Thyroid gland (tissue), 4 donors: ENCODE measurements at regions not wholly inside any gene's neighbourhood (a gene's known extent, or its start where the extent isn't known, plus 50 kb on each side); places are given as distances from the start of the nearest gene placed in this dataset.

Experiments used
- DNase-seq, 2 donors: peaks; one replicate each; pipeline ENCODE4 v3.0.0-alpha.2; 2019
- H3K27ac ChIP-seq, 3 donors: fragments of 200-600 bp; sonication (generic); 1 replicate in 2 of 3; 2 replicates in 1 of 3; pipeline ENCODE4 v1.5.1; 2016 to 2019; ENCODE audit warnings: mild to moderate bottlenecking in 1 of 3, moderate library complexity in 1 of 3
- H3K27me3 ChIP-seq: fragments of 200-600 bp; sonication (generic); one replicate; pipeline ENCODE4 v1.5.1; 2019
- H3K36me3 ChIP-seq, 2 donors: fragments of 200-600 bp; sonication (generic); one replicate each; pipeline ENCODE4 v1.5.1; 2016 to 2019
- H3K4me1 ChIP-seq, 2 donors: fragments of 200-600 bp; sonication (generic); one replicate each; pipeline ENCODE4 v1.5.1; 2017 to 2019
- H3K4me3 ChIP-seq, 3 donors: fragments of 200-600 bp; sonication (generic); replicated peaks in 1 of 3; 1 replicate in 2 of 3; 2 replicates in 1 of 3; pipeline ENCODE4 v1.5.1; 2016; ENCODE audit warnings: mild to moderate bottlenecking in 1 of 3
- H3K9me3 ChIP-seq: fragments of 200-600 bp; sonication (generic); one replicate; pipeline ENCODE4 v1.5.1; 2017
- CTCF ChIP-seq, 6 experiments: fragments of 200-600 bp in 3 of 6; fragments of 450-650 bp in 3 of 6; sonication (generic) in 3 of 6; IDR thresholded peaks; one replicate each; pipeline ENCODE4 v1.5.1; 2016 to 2019; ENCODE audit warnings: antibody characterized with exemption in 6 of 6, mild to moderate bottlenecking in 2 of 6, inconsistent platforms in 1 of 6, moderate library complexity in 1 of 6
- POLR2A ChIP-seq, 2 donors: fragments of 450-650 bp; IDR thresholded peaks; one replicate each; pipeline ENCODE4 v1.6.1; 2017; ENCODE audit warnings: antibody characterized with exemption in 2 of 2, mild to moderate bottlenecking in 2 of 2, moderate library complexity in 1 of 2
- WGBS, 2 donors: methylation state at CpG; one replicate each; pipeline ENCODE4 v1.1.5; 2017; 5-methylcytosine and 5-hydroxymethylcytosine counted together
- intact Hi-C: fragments of 100-400 bp; cut with DNase I; formaldehyde crosslinking; loops from one replicate; pipeline ENCODE4 v1.15.1; 2023

GRCh38 chr9:12614488-12614887 lies 78.7 kb upstream of the TYRP1 start:
- 68 to 70% methylated on average over 3 of the region's 3 CpGs for WGBS, 2 donors
- Histone ChIP-seq H3K4me3 (no peak overlapping the region), H3K4me1 (no peaks in the 10 kb centered on the region), H3K27ac (no peak overlapping the region), H3K9me3 (no peaks in the 10 kb centered on the region), H3K27me3 (no peaks in the 10 kb centered on the region), H3K36me3 (no peaks in the 10 kb centered on the region)
- TF ChIP-seq CTCF (IDR thresholded peaks at IDR 0.05) = no peak
- no peak for TF ChIP-seq POLR2A (IDR thresholded peaks at IDR 0.05)
- no peak for DNase-seq
- intact Hi-C loops = no loop called here

- Histone ChIP-seq H3K27me3 (no peaks in the 10 kb centered on the region), H3K4me1 (no peaks in the 10 kb centered on the region), H3K27ac (no peak overlapping the region), H3K9me3 (no peaks in the 10 kb centered on the region), H3K36me3 (no peaks in the 10 kb centered on the region), H3K4me3 (no peak overlapping the region)
- no peak for TF ChIP-seq POLR2A (IDR thresholded peaks at IDR 0.05)
- no peak for TF ChIP-seq CTCF (IDR thresholded peaks at IDR 0.05)
- 44 to 57% methylated on average over 2 of the region's 2 CpGs for WGBS, 2 donors
- no peak for DNase-seq
- intact Hi-C loops = no loop called here
Observed at GRCh38 chr9:12618956-12619355, 74.2 kb upstream of the TYRP1 start.

GRCh38 chr9:12625844-12626243 lies 67.3 kb upstream of the TYRP1 start:
- 85 to 87% methylated on average over 1 of the region's 1 CpG for WGBS, 2 donors
- no peak for DNase-seq
- no peak for TF ChIP-seq POLR2A (IDR thresholded peaks at IDR 0.05)
- no peak for TF ChIP-seq CTCF (IDR thresholded peaks at IDR 0.05)
- intact Hi-C loops = no loop called here
- Histone ChIP-seq H3K4me1 (no peaks in the 10 kb centered on the region), H3K27me3 (no peaks in the 10 kb centered on the region), H3K9me3 (no peaks in the 10 kb centered on the region), H3K36me3 (no peaks in the 10 kb centered on the region), H3K4me3 (no peak overlapping the region), H3K27ac (no peak overlapping the region)

- Histone ChIP-seq H3K4me3 (no peak overlapping the region), H3K9me3 (no peaks in the 10 kb centered on the region), H3K27me3 (no peaks in the 10 kb centered on the region), H3K4me1 (no peaks in the 10 kb centered on the region), H3K36me3 (no peaks in the 10 kb centered on the region), H3K27ac (no peak overlapping the region)
- intact Hi-C loops = no loop called here
- 63 to 78% methylated on average over 1 of the region's 1 CpG for WGBS, 2 donors
- TF ChIP-seq POLR2A (IDR thresholded peaks at IDR 0.05) (no peak), CTCF (IDR thresholded peaks at IDR 0.05) (no peak)
- DNase-seq = no peak
Observed at GRCh38 chr9:12627096-12627495, 66.1 kb upstream of the TYRP1 start.

- Histone ChIP-seq H3K9me3 (no peaks in the 10 kb centered on the region), H3K27ac (no peak overlapping the region), H3K4me1 (peaks cover 0 to 1% of the 10 kb centered on the region in 2 donors), H3K36me3 (no peaks in the 10 kb centered on the region), H3K4me3 (no peak overlapping the region), H3K27me3 (no peaks in the 10 kb centered on the region)
- intact Hi-C loops = no loop called here
- 90 to 97% methylated on average over 1 of the region's 1 CpG for WGBS, 2 donors
- TF ChIP-seq POLR2A (IDR thresholded peaks at IDR 0.05) (no peak), CTCF (IDR thresholded peaks at IDR 0.05) (no peak)
- DNase-seq = no peak
Observed at GRCh38 chr9:12628546-12628945, 64.6 kb upstream of the TYRP1 start.
